ENCODE measurements at regions not wholly inside any gene's neighbourhood (a gene's known extent, or its start where the extent isn't known, plus 50 kb on each side); places are given as distances from the start of the nearest gene placed in this dataset.
"Not testable (repeated sequence)": the region's sequence is repeated elsewhere in the genome, so short reads cannot be mapped to it uniquely, and the experiment has no call there.

- not testable (repeated sequence) for TF ChIP-seq POLR2A, CTCF (IDR thresholded peaks at IDR 0.05)
These were observed 173.7 kb upstream of the VKORC1L1 start for GRCh38 chr7:65699026-65699714.

All from lower leg skin (tissue), 3 donors.